HEK293 (cell line): ENCODE measurements at regions not wholly inside any gene's neighbourhood (a gene's known extent, or its start where the extent isn't known, plus 50 kb on each side); places are given as distances from the start of the nearest gene placed in this dataset.

ENCODE experiments used
- CTCF ChIP-seq: fragments of 450-650 bp; formaldehyde crosslinking; IDR thresholded peaks from 2 replicates; pipeline ENCODE4 v1.5.1; 2016; ENCODE audit warnings: missing biosample characterization, missing genetic modification characterization
- HOXA7 ChIP-seq: sonication (generic); formaldehyde crosslinking; IDR thresholded peaks from 2 replicates; pipeline ENCODE4 v1.8.1; 2022; ENCODE audit warnings: missing genetic modification reagents, borderline replicate concordance
- ZBTB21 ChIP-seq: fragments of 450-650 bp; formaldehyde crosslinking; IDR thresholded peaks from 2 replicates; pipeline ENCODE4 v1.5.1; 2017; ENCODE audit warnings: missing biosample characterization, missing genetic modification characterization
- ZNF18 ChIP-seq: fragments of 450-650 bp; formaldehyde crosslinking; IDR thresholded peaks from 2 replicates; pipeline ENCODE4 v1.5.1; 2016; ENCODE audit warnings: missing biosample characterization, missing genetic modification characterization
- ZNF777 ChIP-seq: fragments of 450-650 bp; formaldehyde crosslinking; IDR thresholded peaks from 2 replicates; pipeline ENCODE4 v1.5.1; 2017; ENCODE audit warnings: missing biosample characterization, missing genetic modification characterization, borderline replicate concordance
- TF ChIP-seq, protein P1 (sequence below): fragments of 450-650 bp; formaldehyde crosslinking; IDR thresholded peaks from 2 replicates; pipeline ENCODE4 v1.5.1; 2017; ENCODE audit warnings: missing biosample characterization, missing genetic modification characterization

GRCh38 chr19:32287086-32287485 lies 58.3 kb upstream of the ZNF507 start:
- TF ChIP-seq HOXA7 (CRISPR knock-in tag), result no peak
- TF ChIP-seq CTCF (tag by site-specific recombination), result no peak
- TF ChIP-seq ZNF18 (tag by site-specific recombination), result no peak
- no peak for TF ChIP-seq ZBTB21 (tag by site-specific recombination)
- TF ChIP-seq ZNF777 (tag by site-specific recombination), result no peak
- TF ChIP-seq, protein P1, sequence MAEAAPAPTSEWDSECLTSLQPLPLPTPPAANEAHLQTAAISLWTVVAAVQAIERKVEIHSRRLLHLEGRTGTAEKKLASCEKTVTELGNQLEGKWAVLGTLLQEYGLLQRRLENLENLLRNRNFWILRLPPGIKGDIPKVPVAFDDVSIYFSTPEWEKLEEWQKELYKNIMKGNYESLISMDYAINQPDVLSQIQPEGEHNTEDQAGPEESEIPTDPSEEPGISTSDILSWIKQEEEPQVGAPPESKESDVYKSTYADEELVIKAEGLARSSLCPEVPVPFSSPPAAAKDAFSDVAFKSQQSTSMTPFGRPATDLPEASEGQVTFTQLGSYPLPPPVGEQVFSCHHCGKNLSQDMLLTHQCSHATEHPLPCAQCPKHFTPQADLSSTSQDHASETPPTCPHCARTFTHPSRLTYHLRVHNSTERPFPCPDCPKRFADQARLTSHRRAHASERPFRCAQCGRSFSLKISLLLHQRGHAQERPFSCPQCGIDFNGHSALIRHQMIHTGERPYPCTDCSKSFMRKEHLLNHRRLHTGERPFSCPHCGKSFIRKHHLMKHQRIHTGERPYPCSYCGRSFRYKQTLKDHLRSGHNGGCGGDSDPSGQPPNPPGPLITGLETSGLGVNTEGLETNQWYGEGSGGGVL (tag by site-specific recombination), result no peak
